ENCODE measurements at regions not wholly inside any gene's neighbourhood (a gene's known extent, or its start where the extent isn't known, plus 50 kb on each side); places are given as distances from the start of the nearest gene placed in this dataset.
"Not testable (repeated sequence)": the region's sequence is repeated elsewhere in the genome, so short reads cannot be mapped to it uniquely, and the experiment has no call there.

DNA sequence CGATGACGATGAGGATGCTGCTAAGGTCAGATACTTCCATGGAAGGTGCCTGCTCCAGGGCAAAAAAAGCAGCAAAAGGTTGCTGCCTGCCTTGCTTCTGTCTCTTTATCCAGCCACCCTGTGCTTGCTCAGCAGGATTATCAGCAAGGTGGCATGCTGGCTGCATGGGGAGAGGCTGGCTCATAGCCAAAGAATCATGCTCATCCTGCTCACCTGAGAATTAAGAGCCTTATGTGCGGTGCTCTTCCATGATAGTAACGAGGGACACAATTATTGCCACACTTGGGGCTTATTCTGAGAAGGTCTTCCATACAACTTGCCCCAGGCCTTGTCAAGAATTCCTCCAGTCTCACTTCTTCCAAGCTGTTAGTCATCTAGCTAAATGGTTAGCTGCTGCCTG lies 60.4 kb upstream of the SEC11C start:
- no peak for ATAC-seq
- no peaks in the 10 kb centered on the region for H3K9me3 ChIP-seq
- no peaks in the 10 kb centered on the region for H3K4me1 ChIP-seq
- H3K27ac ChIP-seq = no peak overlapping the region
- TF ChIP-seq, protein P1, sequence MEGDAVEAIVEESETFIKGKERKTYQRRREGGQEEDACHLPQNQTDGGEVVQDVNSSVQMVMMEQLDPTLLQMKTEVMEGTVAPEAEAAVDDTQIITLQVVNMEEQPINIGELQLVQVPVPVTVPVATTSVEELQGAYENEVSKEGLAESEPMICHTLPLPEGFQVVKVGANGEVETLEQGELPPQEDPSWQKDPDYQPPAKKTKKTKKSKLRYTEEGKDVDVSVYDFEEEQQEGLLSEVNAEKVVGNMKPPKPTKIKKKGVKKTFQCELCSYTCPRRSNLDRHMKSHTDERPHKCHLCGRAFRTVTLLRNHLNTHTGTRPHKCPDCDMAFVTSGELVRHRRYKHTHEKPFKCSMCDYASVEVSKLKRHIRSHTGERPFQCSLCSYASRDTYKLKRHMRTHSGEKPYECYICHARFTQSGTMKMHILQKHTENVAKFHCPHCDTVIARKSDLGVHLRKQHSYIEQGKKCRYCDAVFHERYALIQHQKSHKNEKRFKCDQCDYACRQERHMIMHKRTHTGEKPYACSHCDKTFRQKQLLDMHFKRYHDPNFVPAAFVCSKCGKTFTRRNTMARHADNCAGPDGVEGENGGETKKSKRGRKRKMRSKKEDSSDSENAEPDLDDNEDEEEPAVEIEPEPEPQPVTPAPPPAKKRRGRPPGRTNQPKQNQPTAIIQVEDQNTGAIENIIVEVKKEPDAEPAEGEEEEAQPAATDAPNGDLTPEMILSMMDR (IDR thresholded peaks at IDR 0.05) = no peak
- DNase-seq = no peak
- H3K4me3 ChIP-seq = no peak overlapping the region
- intact Hi-C loops (cut with DNase I) = no loop called here
- H3K27me3 ChIP-seq (ENCODE audit: low read depth) = peaks cover 7% of the 10 kb centered on the region
- H3K36me3 ChIP-seq = no peaks in the 10 kb centered on the region

DNA sequence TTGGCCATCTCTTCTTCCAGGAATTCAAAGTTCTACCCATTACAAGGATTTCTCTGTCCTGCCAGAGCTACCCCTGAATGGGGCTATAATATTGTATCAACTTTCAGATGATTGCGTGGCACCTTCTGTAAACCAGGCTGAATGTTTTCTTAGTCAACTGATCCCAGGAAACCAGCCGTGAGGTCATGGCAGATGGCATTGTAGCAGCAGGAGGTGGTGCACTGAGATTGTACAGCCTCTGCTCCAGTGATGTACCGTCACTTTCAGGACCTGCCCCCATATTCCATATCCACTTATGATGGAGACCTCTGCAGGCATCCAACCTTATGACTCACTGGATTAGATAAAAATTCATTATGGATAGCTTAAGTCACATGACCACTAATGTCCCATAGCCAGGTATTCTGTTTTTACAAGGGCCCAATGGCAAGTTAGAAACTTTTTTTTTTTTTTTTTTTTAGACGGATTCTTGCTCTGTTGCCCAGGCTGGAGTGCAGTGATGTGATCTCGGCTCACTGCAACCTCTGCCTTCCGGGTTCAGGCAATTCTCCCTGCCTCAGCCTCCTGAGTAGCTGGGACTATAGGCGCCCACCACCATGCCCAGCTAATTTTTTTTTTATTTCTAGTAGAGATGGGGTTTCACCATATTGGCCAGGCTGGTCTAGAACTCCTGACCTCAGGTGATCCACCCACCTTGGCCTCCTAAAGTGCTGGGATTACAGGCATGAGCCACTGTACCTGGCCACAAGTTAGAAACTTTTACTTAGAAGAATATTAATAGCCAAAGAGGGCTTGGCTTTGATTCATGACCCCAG lies 59.8 kb upstream of the SEC11C start:
- intact Hi-C loops (cut with DNase I) = not testable (repeated sequence)

DNA sequence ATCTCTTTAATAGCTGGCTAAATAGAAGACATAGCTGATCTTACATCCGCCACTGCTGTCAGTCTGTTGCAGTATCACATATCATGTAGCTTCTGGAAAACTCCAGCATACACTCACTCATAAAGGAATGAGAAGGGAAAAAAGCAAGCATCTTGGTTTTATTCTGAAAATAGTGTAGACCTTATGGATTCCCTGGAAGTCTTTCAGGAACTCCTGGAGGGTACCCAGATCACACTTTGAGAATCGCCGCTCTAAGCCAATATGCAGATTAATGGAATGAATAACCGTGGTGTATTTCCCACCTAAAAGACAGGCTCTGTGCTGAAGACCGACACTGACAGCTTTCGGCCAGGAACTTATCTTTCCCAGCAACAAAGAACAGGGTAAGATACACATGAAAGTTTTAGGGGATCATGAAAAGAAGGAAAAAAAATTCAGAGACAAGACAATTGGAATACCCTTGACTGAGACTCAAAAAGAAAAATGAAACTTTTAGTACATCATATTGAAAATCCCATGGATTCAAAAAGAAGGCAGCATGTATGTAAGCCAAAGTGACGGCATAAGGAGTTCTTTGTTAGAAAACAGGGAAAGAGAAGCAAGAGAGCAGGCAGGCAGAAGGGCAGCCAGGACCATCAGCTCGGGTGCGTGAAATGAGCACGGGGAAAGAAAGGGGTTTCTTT lies 56.4 kb upstream of the SEC11C start:
- Histone ChIP-seq H3K9me3 (no peaks in the 10 kb centered on the region), H3K4me1 (no peaks in the 10 kb centered on the region), H3K36me3 (no peaks in the 10 kb centered on the region), H3K27me3 (ENCODE audit: low read depth) (peaks cover 7% of the 10 kb centered on the region), H3K4me3 (no peak overlapping the region), H3K27ac (no peak overlapping the region)
- TF ChIP-seq, protein P1 (IDR thresholded peaks at IDR 0.05) = no peak
- DNase-seq (no peak), ATAC-seq (no peak)
- intact Hi-C loops (cut with DNase I) = no loop called here

More for the DNA sequence above, 59.8 kb upstream of the SEC11C start:
- not testable (repeated sequence) for H3K27me3 ChIP-seq (ENCODE audit: low read depth); H3K36me3 ChIP-seq; H3K4me1 ChIP-seq; ATAC-seq; H3K9me3 ChIP-seq; H3K4me3 ChIP-seq; DNase-seq; H3K27ac ChIP-seq

DNA sequence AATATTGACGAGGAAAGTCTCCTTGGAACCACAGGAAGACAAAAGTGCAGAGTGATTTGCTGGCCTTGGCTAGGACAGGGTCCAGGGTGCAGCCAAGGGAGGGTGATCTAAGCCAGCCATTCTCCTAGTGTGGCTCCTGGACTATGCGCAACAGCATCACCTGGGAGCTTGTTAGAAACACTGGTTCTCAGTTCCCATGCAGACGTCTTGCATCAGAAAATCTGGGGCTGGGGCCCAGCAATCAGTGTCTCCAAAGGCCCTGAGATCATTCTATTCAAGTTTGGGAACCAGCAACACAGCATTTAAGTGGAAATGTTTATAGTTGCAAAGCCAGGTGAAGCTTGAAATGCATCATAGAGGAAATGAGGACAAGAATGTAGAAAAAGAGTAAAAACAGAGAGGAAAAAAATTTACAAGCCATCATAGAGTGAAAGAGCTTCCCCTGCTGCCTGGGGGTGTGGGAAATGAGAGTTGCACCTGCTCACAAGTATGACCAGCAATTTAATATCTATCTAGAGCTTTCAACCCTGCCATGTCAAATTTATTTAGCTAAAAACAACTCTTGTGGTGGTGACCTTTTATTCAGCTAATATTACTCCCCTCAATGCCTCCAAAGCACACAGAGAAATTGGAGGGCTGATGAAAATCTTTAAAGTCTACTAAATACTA lies 54.4 kb upstream of the SEC11C start:
- Histone ChIP-seq H3K4me1 (no peaks in the 10 kb centered on the region), H3K27ac (no peak overlapping the region), H3K27me3 (ENCODE audit: low read depth) (peaks cover 7% of the 10 kb centered on the region), H3K36me3 (no peaks in the 10 kb centered on the region), H3K9me3 (no peaks in the 10 kb centered on the region), H3K4me3 (no peak overlapping the region)
- intact Hi-C loops (cut with DNase I) = no loop called here
- DNase-seq (no peak), ATAC-seq (no peak)
- TF ChIP-seq, protein P1 (IDR thresholded peaks at IDR 0.05) = no peak

DNA sequence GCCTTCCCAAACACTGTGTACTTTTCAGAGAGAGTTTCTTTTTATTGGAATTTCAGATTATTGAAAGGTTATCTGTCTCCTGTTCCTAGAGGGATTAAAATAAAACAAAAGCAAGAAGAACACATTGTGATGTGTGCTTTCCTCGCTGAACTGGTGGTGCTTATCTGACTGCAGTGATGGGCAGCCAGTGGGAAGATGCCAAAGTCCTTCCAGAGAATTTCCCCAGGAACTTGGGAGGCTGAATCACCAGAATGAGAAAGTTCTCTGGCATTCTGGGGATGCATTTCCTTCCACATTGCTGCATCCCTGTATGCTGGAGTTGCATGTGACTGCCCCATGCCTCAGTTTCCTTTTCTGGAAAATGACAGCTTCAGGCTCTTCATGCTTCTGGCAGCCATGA lies 53.9 kb upstream of the SEC11C start:
- no peak for ATAC-seq
- no peak overlapping the region for H3K27ac ChIP-seq
- intact Hi-C loops (cut with DNase I) = no loop called here

More for the DNA sequence above, 53.9 kb upstream of the SEC11C start:
- DNase-seq = no peak
- TF ChIP-seq, protein P1 (IDR thresholded peaks at IDR 0.05) = no peak
- no peak overlapping the region for H3K4me3 ChIP-seq
- no peaks in the 10 kb centered on the region for H3K9me3 ChIP-seq
- H3K36me3 ChIP-seq = no peaks in the 10 kb centered on the region
- no peaks in the 10 kb centered on the region for H3K4me1 ChIP-seq
- H3K27me3 ChIP-seq (ENCODE audit: low read depth) = peaks cover 7% of the 10 kb centered on the region
